Osteocyte (in vitro differentiated cells): ENCODE measurements at regions not wholly inside any gene's neighbourhood (a gene's known extent, or its start where the extent isn't known, plus 50 kb on each side); places are given as distances from the start of the nearest gene placed in this dataset.
A peak's percentile ranks its signal among the peaks of the same experiment; 100 is the strongest.

Source experiments
- DNase-seq: peaks from one replicate; pipeline ENCODE4 v3.0.0; 2021; ENCODE audit warnings: mixed read lengths; ENCODE audit not compliant: unreplicated experiment; ENCODE audit errors: extremely low spot score
- H3K27ac Mint-ChIP-seq: one replicate; pipeline ENCODE4 v1.8.0; 2021; ENCODE audit warnings: mild to moderate bottlenecking, mixed read lengths; ENCODE audit not compliant: unreplicated experiment
- H3K27me3 Mint-ChIP-seq: one replicate; pipeline ENCODE4 v1.8.0; 2021; ENCODE audit warnings: mixed read lengths; ENCODE audit not compliant: unreplicated experiment
- H3K36me3 Mint-ChIP-seq: one replicate; pipeline ENCODE4 v1.8.0; 2021; ENCODE audit warnings: mixed read lengths; ENCODE audit not compliant: unreplicated experiment
- H3K4me1 Mint-ChIP-seq: one replicate; pipeline ENCODE4 v1.8.0; 2021; ENCODE audit warnings: mixed read lengths; ENCODE audit not compliant: unreplicated experiment
- H3K4me3 Mint-ChIP-seq: one replicate; pipeline ENCODE4 v1.8.0; 2021; ENCODE audit warnings: mild to moderate bottlenecking, moderate library complexity, mixed read lengths; ENCODE audit not compliant: unreplicated experiment
- H3K9me3 Mint-ChIP-seq: one replicate; pipeline ENCODE4 v1.8.0; 2021; ENCODE audit warnings: mixed read lengths; ENCODE audit not compliant: unreplicated experiment
- CTCF ChIP-seq: fragments of 200-600 bp; sonication (generic); IDR thresholded peaks from 2 replicates; pipeline ENCODE4 v1.5.0; 2021; ENCODE audit warnings: antibody characterized with exemption, mild to moderate bottlenecking, moderate library complexity

- peaks cover 11% of the 10 kb centered on the region for H3K4me1 Mint-ChIP-seq
- DNase-seq: no peak
- no peaks in the 10 kb centered on the region for H3K36me3 Mint-ChIP-seq
- no peaks in the 10 kb centered on the region for H3K27me3 Mint-ChIP-seq
- no peaks in the 10 kb centered on the region for H3K9me3 Mint-ChIP-seq
- H3K27ac Mint-ChIP-seq: no peak overlapping the region
- TF ChIP-seq CTCF: no peak
- no peak overlapping the region for H3K4me3 Mint-ChIP-seq
Measured at GRCh38 chr3:106342386-106342785, 473.6 kb upstream of the CBLB start.

GRCh38 chr3:106343811-106344210, 475.0 kb upstream of the CBLB start:
- no peaks in the 10 kb centered on the region for H3K36me3 Mint-ChIP-seq

GRCh38 chr3:106345353-106346027, 476.7 kb upstream of the CBLB start:
- peaks cover 9% of the 10 kb centered on the region for H3K4me1 Mint-ChIP-seq
- H3K27ac Mint-ChIP-seq: peak overlapping the region; percentile 20
- no peaks in the 10 kb centered on the region for H3K9me3 Mint-ChIP-seq
- H3K4me3 Mint-ChIP-seq: no peak overlapping the region
- H3K27me3 Mint-ChIP-seq: no peaks in the 10 kb centered on the region
- TF ChIP-seq CTCF: no peak
- DNase-seq: no peak
- no peaks in the 10 kb centered on the region for H3K36me3 Mint-ChIP-seq

More at GRCh38 chr3:106343811-106344210, 475.0 kb upstream of the CBLB start:
- Mint-ChIP-seq H3K27ac (no peak overlapping the region), H3K4me1 (peaks cover 11% of the 10 kb centered on the region), H3K9me3 (no peaks in the 10 kb centered on the region), H3K27me3 (no peaks in the 10 kb centered on the region), H3K4me3 (no peak overlapping the region)
- DNase-seq: no peak
- no peak for TF ChIP-seq CTCF

- no peaks in the 10 kb centered on the region for H3K36me3 Mint-ChIP-seq
- TF ChIP-seq CTCF: no peak
- H3K27ac Mint-ChIP-seq: no peak overlapping the region
- H3K9me3 Mint-ChIP-seq: no peaks in the 10 kb centered on the region
- H3K4me3 Mint-ChIP-seq: no peak overlapping the region
- H3K4me1 Mint-ChIP-seq: peaks cover 7% of the 10 kb centered on the region
- no peaks in the 10 kb centered on the region for H3K27me3 Mint-ChIP-seq
- no peak for DNase-seq
Measured at GRCh38 chr3:106347350-106347749, 478.5 kb upstream of the CBLB start.

- no peaks in the 10 kb centered on the region for H3K27me3 Mint-ChIP-seq
- peaks cover 7% of the 10 kb centered on the region for H3K4me1 Mint-ChIP-seq
Measured at GRCh38 chr3:106348139-106348690, 479.4 kb upstream of the CBLB start.

More at GRCh38 chr3:106348139-106348690, 479.4 kb upstream of the CBLB start:
- H3K9me3 Mint-ChIP-seq: no peaks in the 10 kb centered on the region
- DNase-seq: no peak
- H3K4me3 Mint-ChIP-seq: no peak overlapping the region
- no peaks in the 10 kb centered on the region for H3K36me3 Mint-ChIP-seq
- H3K27ac Mint-ChIP-seq: no peak overlapping the region
- no peak for TF ChIP-seq CTCF
